ENCODE measurements at regions not wholly inside any gene's neighbourhood (a gene's known extent, or its start where the extent isn't known, plus 50 kb on each side); places are given as distances from the start of the nearest gene placed in this dataset.
A peak's percentile ranks its signal among the peaks of the same experiment; 100 is the strongest.
"Not testable (repeated sequence)": the region's sequence is repeated elsewhere in the genome, so short reads cannot be mapped to it uniquely, and the experiment has no call there.

- no peak for DNase-seq
These were observed 158.7 kb downstream of the PDCD6IP start for GRCh38 chr3:33957176-33957575.

GRCh38 chr3:33958661-33959060, 160.2 kb downstream of the PDCD6IP start:
- DNase-seq = no peak

GRCh38 chr3:33962396-33962795, 164.0 kb downstream of the PDCD6IP start:
- no peak for DNase-seq

GRCh38 chr3:33970180-33970579, 171.8 kb downstream of the PDCD6IP start:
- DNase-seq = not testable (repeated sequence)

GRCh38 chr3:33971055-33971454, 172.6 kb downstream of the PDCD6IP start:
- no peak for DNase-seq

- DNase-seq = no peak
These were observed 177.0 kb downstream of the PDCD6IP start for GRCh38 chr3:33975463-33975862.

GRCh38 chr3:33977227-33977626, 178.8 kb downstream of the PDCD6IP start:
- DNase-seq = no peak

- DNase-seq = peak; percentile 83
These were observed 181.8 kb downstream of the PDCD6IP start for GRCh38 chr3:33980252-33980651.

- DNase-seq = peak; percentile 23
These were observed 183.9 kb downstream of the PDCD6IP start for GRCh38 chr3:33982269-33982798.

- DNase-seq = not testable (repeated sequence)
These were observed 184.5 kb downstream of the PDCD6IP start for GRCh38 chr3:33982949-33983348.

GRCh38 chr3:33989229-33989628, 190.8 kb downstream of the PDCD6IP start:
- DNase-seq = no peak

GRCh38 chr3:33991673-33992072, 193.2 kb downstream of the PDCD6IP start:
- DNase-seq = no peak

GRCh38 chr3:33993631-33994030, 195.2 kb downstream of the PDCD6IP start:
- peak; percentile 21 for DNase-seq

- no peak for DNase-seq
These were observed 196.1 kb downstream of the PDCD6IP start for GRCh38 chr3:33994568-33994967.

GRCh38 chr3:34000301-34000700, 201.9 kb downstream of the PDCD6IP start:
- no peak for DNase-seq

GRCh38 chr3:34001022-34001421, 202.6 kb downstream of the PDCD6IP start:
- no peak for DNase-seq

GRCh38 chr3:34001990-34002389, 203.6 kb downstream of the PDCD6IP start:
- DNase-seq = no peak

- no peak for DNase-seq
These were observed 204.2 kb downstream of the PDCD6IP start for GRCh38 chr3:34002569-34003100.

- peak; percentile 90 for DNase-seq
These were observed 207.5 kb downstream of the PDCD6IP start for GRCh38 chr3:34005886-34006285.

GRCh38 chr3:34008191-34008590, 209.8 kb downstream of the PDCD6IP start:
- DNase-seq = peak; percentile 85

- DNase-seq = no peak
These were observed 210.7 kb downstream of the PDCD6IP start for GRCh38 chr3:34008836-34009809.

GRCh38 chr3:34011171-34012101, 213.0 kb downstream of the PDCD6IP start:
- peak; percentile 67 for DNase-seq

- peak; percentile 99 for DNase-seq
These were observed 213.7 kb downstream of the PDCD6IP start for GRCh38 chr3:34012102-34012461.
